HG03378 (cell line): ENCODE measurements at regions not wholly inside any gene's neighbourhood (a gene's known extent, or its start where the extent isn't known, plus 50 kb on each side); places are given as distances from the start of the nearest gene placed in this dataset.
"Not testable (repeated sequence)": the region's sequence is repeated elsewhere in the genome, so short reads cannot be mapped to it uniquely, and the experiment has no call there.

Experiments used
- ATAC-seq: cut with Tn5 transposase; IDR thresholded peaks from one replicate; pipeline ENCODE4 v1.9.1; 2021; ENCODE audit warnings: mild to moderate bottlenecking, moderate library complexity; ENCODE audit not compliant: unreplicated experiment

- ATAC-seq: not testable (repeated sequence)
Measured at GRCh38 chr9:7626571-7627029, 173.0 kb downstream of the DMAC1 start.

- ATAC-seq: no peak
Measured at GRCh38 chr9:7622481-7622880, 177.1 kb downstream of the DMAC1 start.

- no peak for ATAC-seq
Measured at GRCh38 chr9:7615344-7615743, 184.2 kb downstream of the DMAC1 start.

- ATAC-seq: no peak
Measured at GRCh38 chr9:7613931-7614330, 185.6 kb downstream of the DMAC1 start.

- no peak for ATAC-seq
Measured at GRCh38 chr9:7608261-7608660, 191.3 kb downstream of the DMAC1 start.

- ATAC-seq: no peak
Measured at GRCh38 chr9:7607421-7607820, 192.2 kb downstream of the DMAC1 start.

- ATAC-seq: no peak
Measured at GRCh38 chr9:7606591-7606990, 193.0 kb downstream of the DMAC1 start.

GRCh38 chr9:7601739-7602138 lies 197.8 kb downstream of the DMAC1 start:
- no peak for ATAC-seq

GRCh38 chr9:7597716-7598115 lies 201.9 kb downstream of the DMAC1 start:
- ATAC-seq: no peak

GRCh38 chr9:7592321-7593316 lies 207.0 kb downstream of the DMAC1 start:
- ATAC-seq: no peak

GRCh38 chr9:7591501-7591900 lies 208.1 kb downstream of the DMAC1 start:
- ATAC-seq: no peak

- no peak for ATAC-seq
Measured at GRCh38 chr9:7580568-7580967, 219.0 kb downstream of the DMAC1 start.

- no peak for ATAC-seq
Measured at GRCh38 chr9:7579351-7579750, 220.2 kb downstream of the DMAC1 start.

GRCh38 chr9:7578951-7579350 lies 220.6 kb downstream of the DMAC1 start:
- no peak for ATAC-seq

- ATAC-seq: peak; percentile 96
Measured at GRCh38 chr9:7570107-7570720, 229.4 kb downstream of the DMAC1 start.

GRCh38 chr9:7567687-7568086 lies 231.9 kb downstream of the DMAC1 start:
- no peak for ATAC-seq

- ATAC-seq: no peak
Measured at GRCh38 chr9:7561527-7562080, 238.0 kb downstream of the DMAC1 start.

- ATAC-seq: no peak
Measured at GRCh38 chr9:7560669-7561305, 238.8 kb downstream of the DMAC1 start.

GRCh38 chr9:7554699-7555098 lies 244.9 kb downstream of the DMAC1 start:
- ATAC-seq: no peak

GRCh38 chr9:7552706-7553105 lies 246.9 kb downstream of the DMAC1 start:
- ATAC-seq: not testable (repeated sequence)

GRCh38 chr9:7549249-7549648 lies 250.3 kb downstream of the DMAC1 start:
- ATAC-seq: no peak
